AG08395 (cell line): ENCODE measurements at regions not wholly inside any gene's neighbourhood (a gene's known extent, or its start where the extent isn't known, plus 50 kb on each side); places are given as distances from the start of the nearest gene placed in this dataset.
"Not testable (repeated sequence)": the region's sequence is repeated elsewhere in the genome, so short reads cannot be mapped to it uniquely, and the experiment has no call there.

Experiments
- DNase-seq: peaks from one replicate; pipeline ENCODE4 v3.0.0; 2012; ENCODE audit warnings: mixed read lengths, low spot score

GRCh38 chr13:26888632-26889031, 128.0 kb upstream of the GPR12 start:
- no peak for DNase-seq

- no peak for DNase-seq
Measured at GRCh38 chr13:26887594-26887993, 127.0 kb upstream of the GPR12 start.

GRCh38 chr13:26883613-26884257, 123.1 kb upstream of the GPR12 start:
- DNase-seq: no peak

- no peak for DNase-seq
Measured at GRCh38 chr13:26882731-26883130, 122.1 kb upstream of the GPR12 start.

GRCh38 chr13:26881154-26881553, 120.6 kb upstream of the GPR12 start:
- DNase-seq: peak; percentile 27

- peak; percentile 23 for DNase-seq
Measured at GRCh38 chr13:26880735-26881134, 120.1 kb upstream of the GPR12 start.

GRCh38 chr13:26878438-26878837, 117.9 kb upstream of the GPR12 start:
- DNase-seq: no peak

- no peak for DNase-seq
Measured at GRCh38 chr13:26873386-26873698, 112.8 kb upstream of the GPR12 start.

GRCh38 chr13:26872525-26873385, 112.2 kb upstream of the GPR12 start:
- DNase-seq: peak; percentile 54

GRCh38 chr13:26867451-26868091, 107.0 kb upstream of the GPR12 start:
- peak; percentile 49 for DNase-seq

- no peak for DNase-seq
Measured at GRCh38 chr13:26864576-26864975, 104.0 kb upstream of the GPR12 start.

- DNase-seq: no peak
Measured at GRCh38 chr13:26861941-26862340, 101.4 kb upstream of the GPR12 start.

- DNase-seq: no peak
Measured at GRCh38 chr13:26855921-26856320, 95.3 kb upstream of the GPR12 start.

GRCh38 chr13:26855071-26855470, 94.5 kb upstream of the GPR12 start:
- DNase-seq: no peak

- DNase-seq: no peak
Measured at GRCh38 chr13:26853323-26853722, 92.7 kb upstream of the GPR12 start.

- no peak for DNase-seq
Measured at GRCh38 chr13:26847281-26847680, 86.7 kb upstream of the GPR12 start.

- DNase-seq: not testable (repeated sequence)
Measured at GRCh38 chr13:26845063-26845462, 84.5 kb upstream of the GPR12 start.

- DNase-seq: no peak
Measured at GRCh38 chr13:26839682-26840081, 79.1 kb upstream of the GPR12 start.

- DNase-seq: no peak
Measured at GRCh38 chr13:26838821-26839220, 78.2 kb upstream of the GPR12 start.

GRCh38 chr13:26837997-26838396, 77.4 kb upstream of the GPR12 start:
- DNase-seq: no peak

GRCh38 chr13:26837102-26837501, 76.5 kb upstream of the GPR12 start:
- no peak for DNase-seq

GRCh38 chr13:26836626-26837025, 76.0 kb upstream of the GPR12 start:
- DNase-seq: no peak

GRCh38 chr13:26834646-26835045, 74.1 kb upstream of the GPR12 start:
- DNase-seq: no peak
